Left lung (tissue), 4 donors: ENCODE measurements at regions not wholly inside any gene's neighbourhood (a gene's known extent, or its start where the extent isn't known, plus 50 kb on each side); places are given as distances from the start of the nearest gene placed in this dataset.

ENCODE experiments used
- ATAC-seq: fragments of 200-7000 bp; cut with Tn5 transposase; one replicate; pipeline ENCODE4 v1.9.1; 2020; ENCODE audit warnings: moderate library complexity
- DNase-seq, 4 donors: peaks; one replicate each; pipeline ENCODE4 v3.0.0-alpha.2; 2013 to 2020
- H3K27ac ChIP-seq, 2 donors: fragments of 200-600 bp; sonication (generic) in 1 of 2; one replicate each; pipeline versions ENCODE4 v1.5.0 to v1.8.0; 2020 to 2021
- H3K27me3 ChIP-seq, 2 donors: fragments of 200-600 bp; sonication (generic) in 1 of 2; one replicate each; pipeline versions ENCODE4 v1.5.0 to v1.8.0; 2020 to 2021
- H3K36me3 ChIP-seq, 2 donors: fragments of 200-600 bp; sonication (generic) in 1 of 2; one replicate each; pipeline versions ENCODE4 v1.5.0 to v1.8.0; 2020 to 2021
- H3K4me1 ChIP-seq, 2 donors: fragments of 200-600 bp; one replicate each; pipeline ENCODE4 v1.8.0; 2021
- H3K4me3 ChIP-seq, 2 donors: fragments of 200-600 bp; sonication (generic) in 1 of 2; one replicate each; pipeline versions ENCODE4 v1.5.0 to v1.8.0; 2020 to 2021; ENCODE audit warnings: mild to moderate bottlenecking in 1 of 2
- H3K9me3 ChIP-seq, 2 donors: fragments of 200-600 bp; sonication (generic) in 1 of 2; one replicate each; pipeline versions ENCODE4 v1.5.0 to v1.8.0; 2020 to 2021
- intact Hi-C, 2 donors: fragments of 100-400 bp; cut with DNase I; formaldehyde crosslinking; loops; one replicate each; pipeline versions ENCODE4 v1.11.2 to v1.14.2; 2022
- TF ChIP-seq, protein P1 (sequence below), 2 donors: fragments of 200-600 bp; sonication (generic) in 1 of 2; IDR thresholded peaks; one replicate each; pipeline versions ENCODE4 v1.5.0 to v1.8.0; 2021; ENCODE audit warnings: antibody characterized with exemption in 2 of 2
- donor health status: DM: no; HTN: yes; CAD: no.
- donor health status: DM: no; HTN: no; CAD: no.

DNA sequence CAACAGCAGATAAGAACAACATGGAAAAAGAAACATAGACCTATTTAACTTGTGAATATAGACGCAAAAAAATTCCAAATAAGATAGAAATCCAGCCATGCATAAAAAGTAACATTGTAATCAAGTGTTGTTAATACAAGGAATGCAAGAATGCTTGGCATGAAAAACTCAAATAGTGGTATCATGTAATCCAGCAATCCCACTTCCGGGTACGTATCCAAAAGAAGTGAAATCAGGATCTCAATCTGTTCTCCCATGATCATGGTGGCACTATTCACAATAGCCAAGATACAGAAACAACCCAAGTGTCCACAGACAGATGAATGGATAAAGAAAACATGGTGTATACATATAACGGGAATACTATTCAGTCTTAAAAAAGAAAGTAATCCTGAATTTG lies 437.4 kb downstream of the ARHGEF28 start:
- Histone ChIP-seq H3K27me3 (no peaks in the 10 kb centered on the region), H3K4me3 (no peak overlapping the region), H3K9me3 (no peaks in the 10 kb centered on the region), H3K36me3 (no peaks in the 10 kb centered on the region), H3K27ac (no peak overlapping the region), H3K4me1 (no peaks in the 10 kb centered on the region)
- TF ChIP-seq, protein P1, sequence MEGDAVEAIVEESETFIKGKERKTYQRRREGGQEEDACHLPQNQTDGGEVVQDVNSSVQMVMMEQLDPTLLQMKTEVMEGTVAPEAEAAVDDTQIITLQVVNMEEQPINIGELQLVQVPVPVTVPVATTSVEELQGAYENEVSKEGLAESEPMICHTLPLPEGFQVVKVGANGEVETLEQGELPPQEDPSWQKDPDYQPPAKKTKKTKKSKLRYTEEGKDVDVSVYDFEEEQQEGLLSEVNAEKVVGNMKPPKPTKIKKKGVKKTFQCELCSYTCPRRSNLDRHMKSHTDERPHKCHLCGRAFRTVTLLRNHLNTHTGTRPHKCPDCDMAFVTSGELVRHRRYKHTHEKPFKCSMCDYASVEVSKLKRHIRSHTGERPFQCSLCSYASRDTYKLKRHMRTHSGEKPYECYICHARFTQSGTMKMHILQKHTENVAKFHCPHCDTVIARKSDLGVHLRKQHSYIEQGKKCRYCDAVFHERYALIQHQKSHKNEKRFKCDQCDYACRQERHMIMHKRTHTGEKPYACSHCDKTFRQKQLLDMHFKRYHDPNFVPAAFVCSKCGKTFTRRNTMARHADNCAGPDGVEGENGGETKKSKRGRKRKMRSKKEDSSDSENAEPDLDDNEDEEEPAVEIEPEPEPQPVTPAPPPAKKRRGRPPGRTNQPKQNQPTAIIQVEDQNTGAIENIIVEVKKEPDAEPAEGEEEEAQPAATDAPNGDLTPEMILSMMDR (IDR thresholded peaks at IDR 0.05): no peak
- DNase-seq: no peak
- intact Hi-C loops: no loop called here
- ATAC-seq: no peak

DNA sequence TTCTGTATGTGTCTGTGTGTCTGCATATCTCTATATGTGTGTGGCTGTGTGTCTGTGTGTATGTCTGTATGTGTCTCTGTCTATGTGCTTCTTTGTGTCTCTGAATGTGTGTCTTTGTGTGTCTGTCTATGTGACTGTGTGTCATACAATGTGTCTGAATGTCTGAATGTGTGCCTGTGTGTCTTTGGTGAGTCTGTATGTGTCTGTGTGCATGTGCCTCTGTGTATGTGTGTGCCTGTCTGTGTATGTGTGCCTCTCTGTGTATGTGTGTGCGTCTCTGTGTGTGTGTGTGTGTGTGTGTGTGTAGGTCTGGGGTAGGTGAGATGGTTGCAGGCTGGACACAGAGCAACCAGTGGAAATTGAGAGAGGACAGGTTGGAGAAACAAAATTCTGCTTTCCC lies 435.3 kb downstream of the ARHGEF28 start:
- no peak overlapping the region for H3K27ac ChIP-seq
- ATAC-seq (no peak), DNase-seq (no peak)
- no peaks in the 10 kb centered on the region for H3K27me3 ChIP-seq
- TF ChIP-seq, protein P1 (IDR thresholded peaks at IDR 0.05): no peak
- no peaks in the 10 kb centered on the region for H3K36me3 ChIP-seq
- H3K4me1 ChIP-seq: peaks cover 0 to 2% of the 10 kb centered on the region in 2 donors
- H3K9me3 ChIP-seq: no peaks in the 10 kb centered on the region
- no peak overlapping the region for H3K4me3 ChIP-seq
- intact Hi-C loops: no loop called here

DNA sequence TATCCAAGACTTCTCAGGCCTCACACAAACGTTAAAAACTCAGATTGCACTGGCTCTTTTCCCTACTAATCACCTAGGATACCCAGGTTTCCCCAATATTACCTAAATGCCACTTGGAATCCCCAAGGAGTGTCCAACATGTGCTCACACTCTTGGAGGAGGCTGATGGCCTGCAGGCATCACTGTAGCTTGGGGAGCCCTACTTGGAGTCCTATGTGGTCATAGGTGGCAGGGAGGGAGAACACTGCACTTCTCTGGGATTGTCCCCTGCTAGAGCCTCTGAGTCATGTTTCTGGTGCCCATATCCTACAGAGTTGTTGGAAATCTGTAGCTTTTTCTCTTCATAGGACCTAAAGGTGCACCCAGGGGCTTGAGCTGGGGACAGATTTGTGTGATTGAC lies 433.7 kb downstream of the ARHGEF28 start:
- no peaks in the 10 kb centered on the region for H3K36me3 ChIP-seq
- intact Hi-C loops: no loop called here
- H3K4me3 ChIP-seq: no peak overlapping the region
- H3K27ac ChIP-seq: no peak overlapping the region
- no peaks in the 10 kb centered on the region for H3K27me3 ChIP-seq
- TF ChIP-seq, protein P1 (IDR thresholded peaks at IDR 0.05): no peak
- ATAC-seq (no peak), DNase-seq (no peak)
- H3K4me1 ChIP-seq: peaks cover 0 to 3% of the 10 kb centered on the region in 2 donors
- no peaks in the 10 kb centered on the region for H3K9me3 ChIP-seq

DNA sequence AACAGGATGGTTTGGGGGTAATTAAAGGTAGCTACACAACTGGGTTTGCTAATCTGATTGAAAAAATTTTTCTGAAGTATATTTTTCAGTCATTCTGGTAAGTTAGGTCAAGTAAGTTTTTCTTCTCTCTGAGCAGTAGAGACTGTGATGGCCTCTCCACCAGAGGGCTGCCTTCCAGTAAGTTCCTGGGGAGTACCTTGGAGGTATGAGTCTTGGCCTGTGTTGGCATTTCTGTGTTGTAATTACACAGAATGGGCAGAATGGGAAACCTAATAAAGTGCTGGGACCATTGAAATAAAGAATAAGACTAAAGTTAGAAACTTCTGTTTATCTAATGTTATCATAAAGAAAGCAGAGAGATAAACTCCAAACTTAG lies 430.8 kb downstream of the ARHGEF28 start:
- H3K27me3 ChIP-seq: no peaks in the 10 kb centered on the region
- peaks cover 0 to 3% of the 10 kb centered on the region in 2 donors for H3K4me1 ChIP-seq
- ATAC-seq (peak; percentile 92), DNase-seq (no peak)
- no peaks in the 10 kb centered on the region for H3K36me3 ChIP-seq
- intact Hi-C loops: no loop called here
- no peak overlapping the region for H3K4me3 ChIP-seq
- no peaks in the 10 kb centered on the region for H3K9me3 ChIP-seq
- peak overlapping the region in 1 of 2 donors; percentile 3 for H3K27ac ChIP-seq
- TF ChIP-seq, protein P1 (IDR thresholded peaks at IDR 0.05): peak in 1 of 2 donors; percentile 37

DNA sequence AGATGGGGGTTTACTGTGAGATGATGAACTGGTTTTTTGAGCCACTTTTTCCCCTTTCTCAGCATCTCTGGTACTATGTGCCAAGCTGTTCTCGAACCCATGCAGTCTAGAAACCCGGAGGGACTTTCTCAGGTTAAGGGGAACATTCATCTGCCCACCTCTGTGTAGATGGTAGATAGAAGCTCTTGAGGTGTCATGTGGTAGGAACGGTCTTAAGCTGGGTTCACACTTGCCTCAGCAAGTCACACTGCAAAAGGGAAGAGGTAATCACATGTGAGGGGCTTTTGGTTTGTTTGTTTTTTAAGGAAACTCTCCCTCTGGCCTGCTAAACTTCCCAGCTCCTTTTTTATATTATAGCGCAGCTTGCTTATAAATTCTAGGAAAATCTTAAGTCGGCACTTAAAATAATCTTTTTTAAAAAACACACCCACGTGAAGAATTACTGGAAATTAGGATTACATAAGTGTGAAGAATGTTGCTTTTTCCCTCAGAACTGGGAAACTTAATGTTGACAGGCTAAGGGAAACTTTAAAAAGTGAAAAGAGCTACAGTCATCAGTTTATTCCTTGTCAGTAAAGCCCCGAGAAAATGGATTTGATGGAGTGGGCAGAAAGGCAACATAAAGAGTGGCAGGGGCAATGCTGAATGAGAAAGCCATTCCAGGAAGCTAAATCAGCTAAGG lies 430.3 kb downstream of the ARHGEF28 start:
- TF ChIP-seq, protein P1 (IDR thresholded peaks at IDR 0.05): no peak
- no peak overlapping the region for H3K4me3 ChIP-seq
- no peaks in the 10 kb centered on the region for H3K36me3 ChIP-seq
- no peaks in the 10 kb centered on the region for H3K9me3 ChIP-seq
- H3K4me1 ChIP-seq: peaks cover 0 to 3% of the 10 kb centered on the region in 2 donors
- no peaks in the 10 kb centered on the region for H3K27me3 ChIP-seq
- DNase-seq: no peak
- intact Hi-C loops: no loop called here
- peak; percentile 23 for ATAC-seq
- peak overlapping the region in 1 of 2 donors; percentile 3 for H3K27ac ChIP-seq
